OCI-LY1 (cell line): ENCODE measurements at regions not wholly inside any gene's neighbourhood (a gene's known extent, or its start where the extent isn't known, plus 50 kb on each side); places are given as distances from the start of the nearest gene placed in this dataset.

Experiments used
- H2AFZ ChIP-seq: fragments of 200-600 bp; sonication (generic), shearing (Covaris generic); 2 replicates; pipeline ENCODE4 v1.6.0; 2014; ENCODE audit warnings: antibody characterized with exemption, mild to moderate bottlenecking, low read length
- H3F3A ChIP-seq: fragments of 200-600 bp; sonication (generic), shearing (Covaris generic); 2 replicates; pipeline ENCODE4 v1.6.0; 2014; ENCODE audit warnings: mild to moderate bottlenecking, antibody characterized with exemption, low read length, moderate library complexity; ENCODE audit not compliant: insufficient read depth
- H3K27ac ChIP-seq: fragments of 200-600 bp; sonication (generic); 2 replicates; pipeline ENCODE4 v1.5.1; 2014; ENCODE audit warnings: low read length, mixed run types, mild to moderate bottlenecking, low read depth; ENCODE audit not compliant: poor library complexity, severe bottlenecking
- H3K27me3 ChIP-seq: fragments of 200-600 bp; sonication (generic); 2 replicates; pipeline ENCODE4 v1.6.0; 2014; ENCODE audit warnings: antibody characterized with exemption, mild to moderate bottlenecking, low read length, moderate library complexity; ENCODE audit not compliant: insufficient read depth
- H3K36me3 ChIP-seq: fragments of 200-600 bp; sonication (generic); 2 replicates; pipeline ENCODE4 v1.6.1; 2014; ENCODE audit warnings: mild to moderate bottlenecking, antibody characterized with exemption, low read length, moderate library complexity, mixed read lengths; ENCODE audit not compliant: insufficient read depth
- H3K4me1 ChIP-seq: fragments of 200-600 bp; sonication (generic); 2 replicates; pipeline ENCODE4 v1.5.1; 2014; ENCODE audit warnings: mild to moderate bottlenecking, low read length, moderate library complexity; ENCODE audit not compliant: insufficient read depth, severe bottlenecking
- H3K4me2 ChIP-seq: fragments of 200-600 bp; sonication (generic), shearing (Covaris generic); 2 replicates; pipeline ENCODE4 v1.6.1; 2014; ENCODE audit warnings: low read length
- H3K4me3 ChIP-seq: fragments of 200-600 bp; sonication (generic); 2 replicates; pipeline ENCODE4 v1.5.1; 2014; ENCODE audit warnings: low read length, low read depth, mild to moderate bottlenecking, mixed read lengths; ENCODE audit not compliant: poor library complexity, severe bottlenecking
- H3K79me2 ChIP-seq: fragments of 200-600 bp; shearing (Covaris generic); 2 replicates; pipeline ENCODE4 v1.6.1; 2016; ENCODE audit warnings: mixed run types, low read length, mixed read lengths; ENCODE audit not compliant: insufficient read depth
- H3K9ac ChIP-seq: fragments of 200-600 bp; sonication (generic), shearing (Covaris generic); 2 replicates; pipeline ENCODE4 v1.6.1; 2014; ENCODE audit warnings: mild to moderate bottlenecking, low read length, mixed read lengths
- H3K9me2 ChIP-seq: fragments of 200-600 bp; sonication (generic), shearing (Covaris generic); 2 replicates; pipeline ENCODE4 v1.6.1; 2014; ENCODE audit warnings: low read depth, mild to moderate bottlenecking, low read length, mixed read lengths
- H3K9me3 ChIP-seq: fragments of 200-600 bp; shearing (Covaris generic); 2 replicates; pipeline ENCODE4 v1.6.1; 2014; ENCODE audit warnings: low read length, mixed read lengths
- H4K20me1 ChIP-seq: fragments of 200-600 bp; sonication (generic), shearing (Covaris generic); 2 replicates; pipeline ENCODE4 v1.6.0; 2016; ENCODE audit warnings: mild to moderate bottlenecking, low read length; ENCODE audit not compliant: insufficient read depth
- EZH2 ChIP-seq: fragments of 200-600 bp; sonication (generic), shearing (Covaris generic); IDR thresholded peaks from 2 replicates; pipeline ENCODE4 v1.8.0; 2017; ENCODE audit warnings: borderline replicate concordance, mixed run types, mild to moderate bottlenecking, antibody characterized with exemption, low read length, moderate library complexity, mixed read lengths
- TF ChIP-seq, protein P1 (sequence below): fragments of 200-600 bp; sonication (generic), shearing (Covaris generic); IDR thresholded peaks from 2 replicates; pipeline ENCODE4 v1.5.1; 2017; ENCODE audit warnings: mild to moderate bottlenecking, antibody characterized with exemption, low read length, moderate library complexity, mixed read lengths

DNA sequence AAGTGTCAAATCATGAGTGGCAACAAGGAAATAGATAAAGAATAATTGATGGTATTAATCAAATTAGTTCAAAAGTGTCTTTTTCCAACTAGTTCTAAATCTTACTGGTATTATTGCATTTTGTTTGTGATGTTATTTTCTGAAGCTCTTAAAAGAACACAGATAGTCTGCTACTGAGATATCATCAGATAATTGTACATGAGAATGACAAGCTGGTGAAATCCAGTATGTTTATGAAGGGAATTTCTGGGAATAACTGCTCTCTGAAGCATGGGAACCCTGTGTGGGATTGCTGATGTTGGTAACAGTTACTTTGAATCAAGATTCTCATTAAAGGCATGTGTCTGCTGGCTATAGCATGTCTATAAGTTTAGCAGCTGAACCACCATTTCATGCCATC, 190.3 kb upstream of the CDIN1 start:
- Histone ChIP-seq H4K20me1 (no peaks in the 10 kb centered on the region), H3K27me3 (no peaks in the 10 kb centered on the region), H3K79me2 (no peaks in the 10 kb centered on the region), H3K36me3 (no peaks in the 10 kb centered on the region), H3K4me2 (no peak overlapping the region), H3K4me1 (no peaks in the 10 kb centered on the region), H3K9me3 (no peaks in the 10 kb centered on the region), H3K9me2 (no peaks in the 10 kb centered on the region), H3K9ac (no peak overlapping the region), H3K4me3 (no peak overlapping the region), H3F3A (no peaks in the 10 kb centered on the region), H3K27ac (no peak overlapping the region), H2AFZ (no peak overlapping the region)
- TF ChIP-seq EZH2, result no peak
- TF ChIP-seq, protein P1, sequence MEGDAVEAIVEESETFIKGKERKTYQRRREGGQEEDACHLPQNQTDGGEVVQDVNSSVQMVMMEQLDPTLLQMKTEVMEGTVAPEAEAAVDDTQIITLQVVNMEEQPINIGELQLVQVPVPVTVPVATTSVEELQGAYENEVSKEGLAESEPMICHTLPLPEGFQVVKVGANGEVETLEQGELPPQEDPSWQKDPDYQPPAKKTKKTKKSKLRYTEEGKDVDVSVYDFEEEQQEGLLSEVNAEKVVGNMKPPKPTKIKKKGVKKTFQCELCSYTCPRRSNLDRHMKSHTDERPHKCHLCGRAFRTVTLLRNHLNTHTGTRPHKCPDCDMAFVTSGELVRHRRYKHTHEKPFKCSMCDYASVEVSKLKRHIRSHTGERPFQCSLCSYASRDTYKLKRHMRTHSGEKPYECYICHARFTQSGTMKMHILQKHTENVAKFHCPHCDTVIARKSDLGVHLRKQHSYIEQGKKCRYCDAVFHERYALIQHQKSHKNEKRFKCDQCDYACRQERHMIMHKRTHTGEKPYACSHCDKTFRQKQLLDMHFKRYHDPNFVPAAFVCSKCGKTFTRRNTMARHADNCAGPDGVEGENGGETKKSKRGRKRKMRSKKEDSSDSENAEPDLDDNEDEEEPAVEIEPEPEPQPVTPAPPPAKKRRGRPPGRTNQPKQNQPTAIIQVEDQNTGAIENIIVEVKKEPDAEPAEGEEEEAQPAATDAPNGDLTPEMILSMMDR, result no peak

DNA sequence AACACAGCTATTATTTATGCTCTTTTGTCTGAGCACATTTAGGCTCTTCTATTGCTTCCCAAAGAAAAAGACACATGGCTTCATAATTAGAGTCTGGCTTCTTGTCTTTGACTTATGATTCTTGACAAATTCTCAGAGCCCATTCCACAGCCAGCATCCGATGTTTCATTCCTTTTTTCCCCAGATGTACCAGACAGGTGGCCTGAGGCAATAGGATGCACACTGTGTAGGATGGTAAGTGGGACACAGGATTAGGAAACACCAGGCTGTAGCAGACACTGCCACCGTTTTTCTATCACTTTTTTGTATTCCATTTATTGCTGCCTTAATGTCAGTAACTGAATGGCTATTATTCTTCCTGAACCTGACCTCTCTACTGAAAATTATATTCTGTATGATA, 188.9 kb upstream of the CDIN1 start:
- H3K79me2 ChIP-seq, result no peaks in the 10 kb centered on the region
- no peaks in the 10 kb centered on the region for H3F3A ChIP-seq
- no peaks in the 10 kb centered on the region for H3K9me2 ChIP-seq
- H3K36me3 ChIP-seq, result no peaks in the 10 kb centered on the region
- H3K4me1 ChIP-seq, result no peaks in the 10 kb centered on the region
- no peak overlapping the region for H3K27ac ChIP-seq
- no peaks in the 10 kb centered on the region for H3K27me3 ChIP-seq
- no peaks in the 10 kb centered on the region for H3K9me3 ChIP-seq
- H3K4me3 ChIP-seq, result no peak overlapping the region
- no peak overlapping the region for H3K4me2 ChIP-seq
- no peak overlapping the region for H3K9ac ChIP-seq
- TF ChIP-seq EZH2, result no peak
- TF ChIP-seq, protein P1, result no peak
- no peak overlapping the region for H2AFZ ChIP-seq
- H4K20me1 ChIP-seq, result no peaks in the 10 kb centered on the region

DNA sequence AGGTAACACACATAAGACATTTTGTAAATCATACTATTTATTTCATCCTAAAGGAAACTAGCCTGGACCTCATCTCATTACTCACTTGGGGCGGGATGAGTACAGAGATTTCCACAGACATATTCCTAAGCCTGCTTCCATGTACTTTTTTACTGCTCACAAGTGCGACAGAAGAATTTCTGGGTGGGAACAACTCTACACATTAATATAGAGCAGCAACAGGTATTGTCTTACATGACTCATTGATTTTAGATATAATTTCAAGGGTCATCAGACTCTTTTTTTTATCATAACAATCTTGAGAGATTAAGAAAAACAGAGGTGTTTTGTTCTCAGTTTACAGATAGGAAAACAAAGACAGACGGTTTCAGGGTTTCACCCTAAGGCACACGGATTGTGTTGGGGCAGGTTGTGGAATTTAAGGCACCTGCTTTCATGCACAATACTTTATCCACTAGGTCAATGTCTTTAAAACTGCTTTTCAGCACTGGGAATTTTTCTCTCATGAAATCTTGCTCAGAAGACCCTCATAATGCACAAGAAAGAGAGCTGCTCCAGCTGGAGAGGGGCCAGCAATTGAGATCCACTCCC, 186.7 kb upstream of the CDIN1 start:
- H3K4me1 ChIP-seq, result no peaks in the 10 kb centered on the region
- H3K9ac ChIP-seq, result no peak overlapping the region
- H3K4me2 ChIP-seq, result no peak overlapping the region
- TF ChIP-seq EZH2, result no peak
- TF ChIP-seq, protein P1, result no peak
- H3K27ac ChIP-seq, result no peak overlapping the region
- no peaks in the 10 kb centered on the region for H3F3A ChIP-seq
- H3K9me2 ChIP-seq, result no peaks in the 10 kb centered on the region
- no peaks in the 10 kb centered on the region for H4K20me1 ChIP-seq
- H2AFZ ChIP-seq, result no peak overlapping the region
- no peaks in the 10 kb centered on the region for H3K9me3 ChIP-seq
- H3K79me2 ChIP-seq, result no peaks in the 10 kb centered on the region
- no peaks in the 10 kb centered on the region for H3K36me3 ChIP-seq
- H3K4me3 ChIP-seq, result no peak overlapping the region
- no peaks in the 10 kb centered on the region for H3K27me3 ChIP-seq
